Right cardiac atrium (tissue), 5 donors: ENCODE measurements at regions not wholly inside any gene's neighbourhood (a gene's known extent, or its start where the extent isn't known, plus 50 kb on each side); places are given as distances from the start of the nearest gene placed in this dataset.
A peak's percentile ranks its signal among the peaks of the same experiment; 100 is the strongest.
"Not testable (repeated sequence)": the region's sequence is repeated elsewhere in the genome, so short reads cannot be mapped to it uniquely, and the experiment has no call there.

Experiments
- ATAC-seq, 2 donors: fragments of 200-7000 bp; cut with Tn5 transposase; one replicate each; pipeline versions ENCODE4 v1.8.0 to v1.9.1; 2020; ENCODE audit warnings: moderate library complexity in 2 of 2, mild to moderate bottlenecking in 1 of 2
- DNase-seq, 3 donors: peaks; one replicate each; pipeline ENCODE4 v3.0.0-alpha.2; 2020
- H3K27ac ChIP-seq: one replicate; pipeline ENCODE4 v1.5.1; 2013; ENCODE audit warnings: mild to moderate bottlenecking, low read length, control low read depth, moderate library complexity
- H3K27me3 ChIP-seq: one replicate; pipeline ENCODE4 v1.6.1; 2013; ENCODE audit not compliant: control insufficient read depth, insufficient read depth
- H3K4me1 ChIP-seq: one replicate; pipeline ENCODE4 v1.6.1; 2013; ENCODE audit warnings: low read length; ENCODE audit not compliant: control insufficient read depth, insufficient read depth
- H3K4me3 ChIP-seq: one replicate; pipeline ENCODE4 v1.5.1; 2013; ENCODE audit warnings: low read length, control low read depth
- H3K9me3 ChIP-seq: one replicate; pipeline ENCODE4 v1.6.1; 2013; ENCODE audit warnings: low read length; ENCODE audit not compliant: control insufficient read depth
- WGBS: extraction: QIAGEN DNeasy Blood & Tissue Kit; methylation state at CpG from one replicate; pipeline ENCODE4 v1.1.7; 2013; 5-methylcytosine and 5-hydroxymethylcytosine counted together
- intact Hi-C, 4 donors: fragments of 100-400 bp; cut with DNase I; formaldehyde crosslinking; loops; one replicate each; pipeline versions ENCODE4 v1.11.0 to v1.14.0; 2022 to 2023
- donor health status: healthy with polysubstance abuse.
- donor health status: DM: no; HTN: yes; CAD: no.
- donor health status: DM: no; HTN: no; CAD: no.
- donor health status: DM: no; HTN: yes; CAD: no; lungs with severe emphysema.
- donor health status: DM: yes; HTN: yes; CAD: no.

- H3K4me3 ChIP-seq, ATAC-seq, H3K27me3 ChIP-seq, H3K9me3 ChIP-seq, DNase-seq, H3K4me1 ChIP-seq, H3K27ac ChIP-seq, intact Hi-C loops: not testable (repeated sequence)
- WGBS: no CpG with 5 or more reads among the region's 4 CpGs
Measured at GRCh38 chr2:111327726-111328125, 207.0 kb downstream of the BCL2L11 start.

GRCh38 chr2:111329309-111329708, 208.6 kb downstream of the BCL2L11 start:
- not testable (repeated sequence) for ATAC-seq, DNase-seq, H3K4me1 ChIP-seq

GRCh38 chr2:111331099-111331724, 210.5 kb downstream of the BCL2L11 start:
- H3K9me3 ChIP-seq, H3K27ac ChIP-seq, H3K27me3 ChIP-seq, intact Hi-C loops, H3K4me1 ChIP-seq, ATAC-seq, H3K4me3 ChIP-seq, DNase-seq: not testable (repeated sequence)
- WGBS: 98% methylated on average over 2 of the region's 2 CpGs

More at GRCh38 chr2:111329309-111329708, 208.6 kb downstream of the BCL2L11 start:
- H3K27ac ChIP-seq, H3K4me3 ChIP-seq, H3K27me3 ChIP-seq, intact Hi-C loops, H3K9me3 ChIP-seq: not testable (repeated sequence)
- no CpG with 5 or more reads among the region's 4 CpGs for WGBS

- H3K4me1 ChIP-seq, H3K9me3 ChIP-seq: not testable (repeated sequence)
Measured at GRCh38 chr2:111335220-111335907, 214.7 kb downstream of the BCL2L11 start.

GRCh38 chr2:111338474-111338873, 217.8 kb downstream of the BCL2L11 start:
- DNase-seq, H3K27ac ChIP-seq, intact Hi-C loops, H3K27me3 ChIP-seq, H3K4me3 ChIP-seq, ATAC-seq, H3K9me3 ChIP-seq, H3K4me1 ChIP-seq: not testable (repeated sequence)
- no CpG with 5 or more reads among the region's 2 CpGs for whole genome bisulfite sequencing

More at GRCh38 chr2:111335220-111335907, 214.7 kb downstream of the BCL2L11 start:
- ATAC-seq: peak in 1 of 2 donors; percentile 38
- intact Hi-C loops, H3K27me3 ChIP-seq, DNase-seq, H3K4me3 ChIP-seq, H3K27ac ChIP-seq: not testable (repeated sequence)

GRCh38 chr2:111339476-111339875, 218.8 kb downstream of the BCL2L11 start:
- H3K9me3 ChIP-seq, ATAC-seq, DNase-seq, H3K27ac ChIP-seq, H3K27me3 ChIP-seq, intact Hi-C loops, H3K4me3 ChIP-seq, H3K4me1 ChIP-seq: not testable (repeated sequence)
- no CpG with 5 or more reads among the region's 1 CpG for WGBS

GRCh38 chr2:111344590-111344989, 223.9 kb downstream of the BCL2L11 start:
- ATAC-seq, intact Hi-C loops, DNase-seq, H3K4me3 ChIP-seq, H3K27ac ChIP-seq, H3K4me1 ChIP-seq, H3K9me3 ChIP-seq, H3K27me3 ChIP-seq: not testable (repeated sequence)
- WGBS: 20% methylated on average over 2 of the region's 2 CpGs

- ATAC-seq, intact Hi-C loops: not testable (repeated sequence)
- WGBS: 68% methylated on average over 1 of the region's 3 CpGs
Measured at GRCh38 chr2:111345439-111345838, 224.7 kb downstream of the BCL2L11 start.

GRCh38 chr2:111346018-111346930, 225.6 kb downstream of the BCL2L11 start:
- 7% methylated on average over 10 of the region's 14 CpGs for WGBS
- H3K4me1 ChIP-seq, H3K4me3 ChIP-seq, H3K9me3 ChIP-seq, H3K27me3 ChIP-seq, intact Hi-C loops: not testable (repeated sequence)
- DNase-seq: peak; percentile 63 to 92 (median 91)
- ATAC-seq: peak; percentile 92
- H3K27ac ChIP-seq: peak overlapping the region; percentile 58

More at GRCh38 chr2:111345439-111345838, 224.7 kb downstream of the BCL2L11 start:
- H3K9me3 ChIP-seq, H3K27me3 ChIP-seq, H3K4me1 ChIP-seq, H3K4me3 ChIP-seq, H3K27ac ChIP-seq, DNase-seq: not testable (repeated sequence)

GRCh38 chr2:111347695-111348094, 227.0 kb downstream of the BCL2L11 start:
- DNase-seq, H3K27me3 ChIP-seq, H3K4me3 ChIP-seq, H3K27ac ChIP-seq, H3K4me1 ChIP-seq, H3K9me3 ChIP-seq, intact Hi-C loops: not testable (repeated sequence)
- WGBS: no CpG with 5 or more reads among the region's 1 CpG
- ATAC-seq: peak; percentile 14 to 60

- H3K27ac ChIP-seq, intact Hi-C loops, ATAC-seq, H3K9me3 ChIP-seq, H3K4me3 ChIP-seq, DNase-seq, H3K4me1 ChIP-seq, H3K27me3 ChIP-seq: not testable (repeated sequence)
- WGBS: 100% methylated on average over 1 of the region's 7 CpGs
Measured at GRCh38 chr2:111348316-111348715, 227.6 kb downstream of the BCL2L11 start.
